ENCODE measurements at regions not wholly inside any gene's neighbourhood (a gene's known extent, or its start where the extent isn't known, plus 50 kb on each side); places are given as distances from the start of the nearest gene placed in this dataset.

GRCh38 chr3:178456621-178457285 is 79.5 kb upstream of the KCNMB2 start:
- FAIRE-seq = no peak

DNA sequence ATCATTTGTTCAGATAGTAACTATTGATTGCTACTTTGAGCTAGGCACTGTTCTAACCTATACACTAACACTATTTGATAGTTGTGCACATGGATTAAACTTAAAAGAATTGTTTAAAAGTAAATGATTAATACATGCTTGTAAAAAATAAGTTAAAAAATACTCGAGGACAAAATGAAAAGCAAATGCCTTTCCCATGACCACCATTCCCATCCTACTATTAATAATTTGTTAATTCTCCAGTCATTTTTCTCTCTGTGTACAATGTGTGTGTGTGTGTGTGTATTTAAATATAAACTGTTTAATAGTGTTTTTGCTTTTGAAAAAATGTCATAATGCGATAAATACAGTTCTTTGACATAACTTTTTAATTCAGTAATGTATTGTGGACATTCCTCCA is 78.7 kb upstream of the KCNMB2 start:
- no peak for FAIRE-seq

GRCh38 chr3:178458313-178459037 is 77.8 kb upstream of the KCNMB2 start:
- FAIRE-seq = no peak

GRCh38 chr3:178459038-178459410 is 77.2 kb upstream of the KCNMB2 start:
- FAIRE-seq = no peak

- FAIRE-seq = no peak
These were observed 70.7 kb upstream of the KCNMB2 start for GRCh38 chr3:178465260-178466180.

DNA sequence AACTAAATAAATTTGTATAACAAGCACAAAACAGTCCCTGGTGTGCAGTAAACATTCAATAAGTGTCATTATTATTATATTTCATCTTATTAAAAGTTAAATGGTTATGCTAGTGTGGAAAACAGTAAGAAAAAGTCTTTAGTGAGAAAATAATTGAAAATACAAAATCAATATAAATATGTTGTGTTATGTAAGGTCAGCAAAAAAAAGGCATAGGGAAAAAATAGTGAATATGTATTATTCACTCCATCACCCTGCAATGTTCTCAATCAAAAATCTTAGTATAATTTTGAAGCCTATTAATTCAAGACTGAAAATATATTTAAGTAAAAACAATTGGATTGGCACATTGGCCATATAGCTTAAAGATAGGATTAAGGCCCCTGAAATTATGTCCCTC is 63.3 kb upstream of the KCNMB2 start:
- FAIRE-seq = no peak

GRCh38 chr3:178474526-178474925 is 61.7 kb upstream of the KCNMB2 start:
- no peak for FAIRE-seq

DNA sequence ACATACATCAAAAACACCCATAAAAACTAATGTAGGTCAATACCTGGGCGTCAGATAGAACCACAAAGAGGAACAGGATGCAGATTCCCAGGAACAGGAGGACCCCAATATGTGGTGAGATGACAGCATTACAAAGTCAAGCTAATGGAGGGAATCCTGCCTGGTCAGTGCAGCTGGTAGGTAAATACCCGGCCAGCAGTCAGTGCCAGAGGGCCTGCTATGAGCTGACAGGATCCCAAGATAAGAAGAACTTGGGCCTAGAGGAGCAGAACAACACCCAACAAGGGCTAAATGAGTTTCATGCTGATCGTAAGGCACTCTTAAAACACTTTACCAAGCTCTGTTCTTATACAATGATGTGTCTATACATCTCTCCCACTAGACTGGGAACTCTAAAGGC is 61.2 kb upstream of the KCNMB2 start:
- no peak for FAIRE-seq

DNA sequence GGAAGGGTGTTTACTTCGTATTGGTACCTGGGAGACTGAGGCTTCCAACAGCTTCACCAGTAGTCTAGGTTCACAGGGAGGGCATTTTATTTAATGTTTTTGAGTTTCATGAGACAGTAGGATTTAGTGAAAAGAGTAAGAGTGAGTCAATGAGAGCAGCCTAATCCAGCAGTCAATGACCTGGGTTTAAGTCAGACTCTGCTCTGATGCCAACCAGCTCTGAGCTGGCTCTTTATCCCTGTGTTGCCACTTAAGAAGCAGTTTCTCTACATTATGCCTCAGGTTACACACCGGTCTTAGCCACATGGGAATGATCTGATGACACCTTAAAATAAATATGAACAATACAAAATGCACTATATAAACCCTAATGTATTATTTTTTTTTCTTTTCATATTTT is 59.4 kb upstream of the KCNMB2 start:
- no peak for FAIRE-seq

DNA sequence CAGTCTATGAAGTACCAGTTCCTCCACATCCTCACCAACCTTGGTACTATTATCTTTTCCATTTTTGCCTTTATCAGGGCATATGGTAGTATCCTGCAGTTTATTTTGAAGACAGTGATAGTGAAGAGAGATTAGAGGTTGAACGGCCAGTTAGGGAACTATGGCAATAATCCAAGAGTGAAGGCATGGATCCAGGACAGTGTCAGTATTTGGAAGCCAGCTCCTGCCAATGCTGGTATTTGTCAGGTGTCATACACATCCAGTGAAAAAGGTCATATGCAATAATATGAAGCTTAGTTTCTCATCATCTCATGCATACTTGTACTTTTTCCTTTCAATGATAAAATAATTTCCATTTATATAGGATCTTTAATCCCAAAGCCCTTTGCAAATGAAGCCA is 56.8 kb upstream of the KCNMB2 start:
- no peak for FAIRE-seq

- no peak for FAIRE-seq
These were observed 56.4 kb upstream of the KCNMB2 start for GRCh38 chr3:178479860-178480259.

DNA sequence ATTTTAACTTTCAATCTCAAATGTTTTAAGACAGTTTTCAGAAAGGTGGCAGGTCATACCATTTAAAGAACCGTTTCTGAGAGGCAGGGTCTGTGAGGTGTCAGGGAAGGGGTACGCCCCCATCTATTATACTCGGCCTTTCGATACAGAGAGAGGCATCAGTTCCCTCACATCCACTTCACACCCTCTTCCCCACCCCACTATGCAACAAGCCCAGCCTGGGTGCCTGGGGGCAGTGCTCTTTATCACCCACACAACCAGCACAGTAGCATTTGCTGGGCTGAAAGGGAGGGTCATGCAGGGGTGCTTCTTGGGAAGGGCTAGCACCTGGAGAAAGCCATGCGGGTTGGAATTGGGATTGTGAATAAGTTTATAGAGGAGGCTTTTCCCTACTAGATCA is 56.0 kb upstream of the KCNMB2 start:
- FAIRE-seq = no peak

GRCh38 chr3:178480795-178481194 is 55.4 kb upstream of the KCNMB2 start:
- FAIRE-seq = no peak

- FAIRE-seq = no peak
These were observed 53.3 kb upstream of the KCNMB2 start for GRCh38 chr3:178482981-178483380.

DNA sequence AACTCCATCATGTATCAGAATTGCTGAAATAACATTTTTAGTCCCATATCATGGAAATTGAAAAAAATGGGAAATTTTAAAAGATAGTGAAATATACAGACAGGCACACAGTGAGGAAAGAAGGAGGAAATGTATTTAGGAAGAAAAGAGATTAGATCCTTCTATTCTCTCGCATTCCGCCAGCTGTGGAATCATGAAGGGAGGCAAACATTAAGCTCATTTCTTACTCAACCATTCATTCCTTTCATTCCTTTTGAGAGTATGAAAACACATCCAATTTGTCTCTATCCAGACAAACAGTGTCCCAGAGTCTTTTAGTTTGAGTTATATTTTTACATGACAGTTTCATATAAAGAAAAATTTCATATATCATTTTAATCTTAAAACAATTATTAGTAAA is 52.5 kb upstream of the KCNMB2 start:
- no peak for FAIRE-seq

DNA sequence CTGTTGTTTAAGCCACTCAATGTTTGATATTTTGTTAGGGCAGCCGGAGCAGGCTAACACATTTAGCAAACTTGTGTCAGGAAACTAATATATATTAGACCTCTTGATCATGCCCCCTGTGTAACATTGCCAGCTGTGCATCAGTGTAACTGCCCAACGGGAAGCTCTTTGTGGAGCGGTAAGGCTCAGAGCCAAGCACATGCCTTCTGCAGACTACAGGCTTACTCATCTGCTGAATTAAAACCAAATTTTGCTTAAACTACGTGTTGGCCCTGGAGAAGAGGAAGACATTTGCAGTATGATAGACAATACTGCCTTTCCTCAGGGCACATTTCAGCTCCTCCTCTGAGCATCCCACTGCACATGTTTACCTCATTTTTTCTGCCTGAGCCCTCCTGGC is 50.5 kb upstream of the KCNMB2 start:
- no peak for FAIRE-seq

All from A204.1 (cell line).